ENCODE measurements at regions not wholly inside any gene's neighbourhood (a gene's known extent, or its start where the extent isn't known, plus 50 kb on each side); places are given as distances from the start of the nearest gene placed in this dataset.

GRCh38 chr13:33932769-33933406, 114.9 kb downstream of the RFC3 start:
- Mint-ChIP-seq H3K27ac (no peak overlapping the region), H3K27me3 (no peaks in the 10 kb centered on the region)
- no peak for ATAC-seq

GRCh38 chr13:33933810-33934209, 115.9 kb downstream of the RFC3 start:
- H3K4me3 Mint-ChIP-seq: no peak overlapping the region
- ATAC-seq: no peak
- DNase-seq: no peak
- no peaks in the 10 kb centered on the region for H3K4me1 Mint-ChIP-seq
- H3K36me3 Mint-ChIP-seq (ENCODE audit: low read depth): no peaks in the 10 kb centered on the region
- no peaks in the 10 kb centered on the region for H3K27me3 Mint-ChIP-seq
- H3K9me3 ChIP-seq (ENCODE audit: control insufficient read depth, low read length, poor library complexity, severe bottlenecking): no peaks in the 10 kb centered on the region
- no peak overlapping the region for H3K27ac Mint-ChIP-seq

More at GRCh38 chr13:33932769-33933406, 114.9 kb downstream of the RFC3 start:
- Mint-ChIP-seq H3K4me1 (no peaks in the 10 kb centered on the region), H3K36me3 (ENCODE audit: low read depth) (no peaks in the 10 kb centered on the region), H3K4me3 (no peak overlapping the region)
- DNase-seq: no peak
- H3K9me3 ChIP-seq (ENCODE audit: control insufficient read depth, low read length, poor library complexity, severe bottlenecking): no peaks in the 10 kb centered on the region

GRCh38 chr13:33934343-33934742, 116.4 kb downstream of the RFC3 start:
- ATAC-seq: no peak
- no peaks in the 10 kb centered on the region for H3K27me3 Mint-ChIP-seq
- H3K27ac Mint-ChIP-seq: no peak overlapping the region

GRCh38 chr13:33934951-33935371, 117.0 kb downstream of the RFC3 start:
- no peaks in the 10 kb centered on the region for H3K27me3 Mint-ChIP-seq
- H3K36me3 Mint-ChIP-seq (ENCODE audit: low read depth): no peaks in the 10 kb centered on the region
- H3K27ac Mint-ChIP-seq: no peak overlapping the region
- H3K9me3 ChIP-seq (ENCODE audit: control insufficient read depth, low read length, poor library complexity, severe bottlenecking): no peaks in the 10 kb centered on the region
- DNase-seq (no peak), ATAC-seq (no peak)
- H3K4me1 Mint-ChIP-seq: no peaks in the 10 kb centered on the region
- no peak overlapping the region for H3K4me3 Mint-ChIP-seq

More at GRCh38 chr13:33934343-33934742, 116.4 kb downstream of the RFC3 start:
- H3K9me3 ChIP-seq (ENCODE audit: control insufficient read depth, low read length, poor library complexity, severe bottlenecking): no peaks in the 10 kb centered on the region
- Mint-ChIP-seq H3K36me3 (ENCODE audit: low read depth) (no peaks in the 10 kb centered on the region), H3K4me3 (no peak overlapping the region), H3K4me1 (no peaks in the 10 kb centered on the region)
- no peak for DNase-seq

- Mint-ChIP-seq H3K4me1 (no peaks in the 10 kb centered on the region), H3K27ac (no peak overlapping the region), H3K4me3 (no peak overlapping the region), H3K36me3 (ENCODE audit: low read depth) (no peaks in the 10 kb centered on the region), H3K27me3 (no peaks in the 10 kb centered on the region)
- DNase-seq (no peak), ATAC-seq (no peak)
- no peaks in the 10 kb centered on the region for H3K9me3 ChIP-seq (ENCODE audit: control insufficient read depth, low read length, poor library complexity, severe bottlenecking)
Observed at GRCh38 chr13:33935969-33936368, 118.0 kb downstream of the RFC3 start.

- Mint-ChIP-seq H3K4me3 (no peak overlapping the region), H3K4me1 (no peaks in the 10 kb centered on the region), H3K36me3 (ENCODE audit: low read depth) (no peaks in the 10 kb centered on the region), H3K27me3 (no peaks in the 10 kb centered on the region), H3K27ac (no peak overlapping the region)
- DNase-seq (no peak), ATAC-seq (no peak)
- H3K9me3 ChIP-seq (ENCODE audit: control insufficient read depth, low read length, poor library complexity, severe bottlenecking): no peaks in the 10 kb centered on the region
Observed at GRCh38 chr13:33937373-33938098, 119.6 kb downstream of the RFC3 start.

- ATAC-seq: no peak
- H3K27me3 Mint-ChIP-seq: no peaks in the 10 kb centered on the region
- no peak overlapping the region for H3K4me3 Mint-ChIP-seq
Observed at GRCh38 chr13:33940256-33940655, 122.3 kb downstream of the RFC3 start.

GRCh38 chr13:33940898-33941297, 122.9 kb downstream of the RFC3 start:
- Mint-ChIP-seq H3K27me3 (no peaks in the 10 kb centered on the region), H3K27ac (no peak overlapping the region), H3K4me1 (no peaks in the 10 kb centered on the region), H3K36me3 (ENCODE audit: low read depth) (no peaks in the 10 kb centered on the region), H3K4me3 (no peak overlapping the region)
- H3K9me3 ChIP-seq (ENCODE audit: control insufficient read depth, low read length, poor library complexity, severe bottlenecking): no peaks in the 10 kb centered on the region
- no peak for DNase-seq
- no peak for ATAC-seq

More at GRCh38 chr13:33940256-33940655, 122.3 kb downstream of the RFC3 start:
- no peaks in the 10 kb centered on the region for H3K9me3 ChIP-seq (ENCODE audit: control insufficient read depth, low read length, poor library complexity, severe bottlenecking)
- H3K4me1 Mint-ChIP-seq: no peaks in the 10 kb centered on the region
- no peak overlapping the region for H3K27ac Mint-ChIP-seq
- no peaks in the 10 kb centered on the region for H3K36me3 Mint-ChIP-seq (ENCODE audit: low read depth)
- no peak for DNase-seq

GRCh38 chr13:33945477-33945876, 127.5 kb downstream of the RFC3 start:
- no peak for DNase-seq
- Mint-ChIP-seq H3K4me1 (no peaks in the 10 kb centered on the region), H3K27ac (no peak overlapping the region)

GRCh38 chr13:33953203-33953602, 135.3 kb downstream of the RFC3 start:
- no peaks in the 10 kb centered on the region for H3K9me3 ChIP-seq (ENCODE audit: control insufficient read depth, low read length, poor library complexity, severe bottlenecking)
- Mint-ChIP-seq H3K36me3 (ENCODE audit: low read depth) (no peaks in the 10 kb centered on the region), H3K27ac (no peak overlapping the region), H3K4me3 (no peak overlapping the region), H3K27me3 (no peaks in the 10 kb centered on the region), H3K4me1 (no peaks in the 10 kb centered on the region)
- DNase-seq (no peak), ATAC-seq (no peak)

More at GRCh38 chr13:33945477-33945876, 127.5 kb downstream of the RFC3 start:
- no peaks in the 10 kb centered on the region for H3K27me3 Mint-ChIP-seq
- H3K36me3 Mint-ChIP-seq (ENCODE audit: low read depth): no peaks in the 10 kb centered on the region
- no peak for ATAC-seq
- H3K9me3 ChIP-seq (ENCODE audit: control insufficient read depth, low read length, poor library complexity, severe bottlenecking): no peaks in the 10 kb centered on the region
- no peak overlapping the region for H3K4me3 Mint-ChIP-seq

- Mint-ChIP-seq H3K4me3 (no peak overlapping the region), H3K4me1 (no peaks in the 10 kb centered on the region), H3K27me3 (no peaks in the 10 kb centered on the region), H3K36me3 (ENCODE audit: low read depth) (no peaks in the 10 kb centered on the region), H3K27ac (no peak overlapping the region)
- DNase-seq: no peak
- no peak for ATAC-seq
- H3K9me3 ChIP-seq (ENCODE audit: control insufficient read depth, low read length, poor library complexity, severe bottlenecking): no peaks in the 10 kb centered on the region
Observed at GRCh38 chr13:33953781-33954180, 135.8 kb downstream of the RFC3 start.

- H3K4me3 Mint-ChIP-seq: no peak overlapping the region
- no peaks in the 10 kb centered on the region for H3K9me3 ChIP-seq (ENCODE audit: control insufficient read depth, low read length, poor library complexity, severe bottlenecking)
- H3K27me3 Mint-ChIP-seq: no peaks in the 10 kb centered on the region
- ATAC-seq: no peak
- DNase-seq: no peak
- H3K27ac Mint-ChIP-seq: no peak overlapping the region
- no peaks in the 10 kb centered on the region for H3K36me3 Mint-ChIP-seq (ENCODE audit: low read depth)
- H3K4me1 Mint-ChIP-seq: no peaks in the 10 kb centered on the region
Observed at GRCh38 chr13:33956346-33956745, 138.4 kb downstream of the RFC3 start.

GRCh38 chr13:33957497-33957905, 139.6 kb downstream of the RFC3 start:
- no peak for DNase-seq
- Mint-ChIP-seq H3K27ac (no peak overlapping the region), H3K36me3 (ENCODE audit: low read depth) (no peaks in the 10 kb centered on the region), H3K4me3 (no peak overlapping the region), H3K4me1 (no peaks in the 10 kb centered on the region), H3K27me3 (no peaks in the 10 kb centered on the region)
- ATAC-seq: no peak
- H3K9me3 ChIP-seq (ENCODE audit: control insufficient read depth, low read length, poor library complexity, severe bottlenecking): no peaks in the 10 kb centered on the region

GRCh38 chr13:33958964-33959363, 141.0 kb downstream of the RFC3 start:
- Mint-ChIP-seq H3K4me3 (no peak overlapping the region), H3K4me1 (no peaks in the 10 kb centered on the region), H3K36me3 (ENCODE audit: low read depth) (no peaks in the 10 kb centered on the region), H3K27ac (no peak overlapping the region), H3K27me3 (no peaks in the 10 kb centered on the region)
- H3K9me3 ChIP-seq (ENCODE audit: control insufficient read depth, low read length, poor library complexity, severe bottlenecking): no peaks in the 10 kb centered on the region
- ATAC-seq (no peak), DNase-seq (no peak)

All from T-helper 17 cell (primary cell).